Left ventricle myocardium superior (tissue), 1 donor: ENCODE measurements at regions not wholly inside any gene's neighbourhood (a gene's known extent, or its start where the extent isn't known, plus 50 kb on each side); places are given as distances from the start of the nearest gene placed in this dataset.

Experiments used
- ATAC-seq: fragments of 200-7000 bp; cut with Tn5 transposase; one replicate; pipeline ENCODE4 v1.9.1; 2020; ENCODE audit warnings: mild to moderate bottlenecking, moderate library complexity
- DNase-seq: peaks from one replicate; pipeline ENCODE4 v3.0.0-alpha.2; 2020
- intact Hi-C: fragments of 100-400 bp; cut with micrococcal nuclease; formaldehyde crosslinking; loops from one replicate; pipeline ENCODE4 v1.11.0; 2022
- donor health status: DM: no; HTN: yes; CAD: no; lungs with severe emphysema.

- ATAC-seq = peak; percentile 64
- intact Hi-C loops = no loop called here
- DNase-seq = no peak
Observed at GRCh38 chr6:163720005-163720404, 305.5 kb downstream of the QKI start.

- intact Hi-C loops = no loop called here
- DNase-seq (no peak), ATAC-seq (no peak)
Observed at GRCh38 chr6:163719028-163719742, 304.7 kb downstream of the QKI start.

- DNase-seq = no peak
- intact Hi-C loops = no loop called here
- no peak for ATAC-seq
Observed at GRCh38 chr6:163718537-163718936, 304.0 kb downstream of the QKI start.

- DNase-seq (no peak), ATAC-seq (no peak)
- intact Hi-C loops = no loop called here
Observed at GRCh38 chr6:163717106-163717764, 302.7 kb downstream of the QKI start.

- no peak for ATAC-seq
- intact Hi-C loops = no loop called here
- DNase-seq = no peak
Observed at GRCh38 chr6:163716690-163717089, 302.2 kb downstream of the QKI start.

GRCh38 chr6:163715846-163716245, 301.3 kb downstream of the QKI start:
- ATAC-seq = no peak
- intact Hi-C loops = no loop called here
- no peak for DNase-seq

- intact Hi-C loops = no loop called here
- ATAC-seq (no peak), DNase-seq (no peak)
Observed at GRCh38 chr6:163714179-163714578, 299.7 kb downstream of the QKI start.

- ATAC-seq = no peak
- no peak for DNase-seq
- intact Hi-C loops = no loop called here
Observed at GRCh38 chr6:163712981-163713380, 298.5 kb downstream of the QKI start.

GRCh38 chr6:163712566-163712961, 298.0 kb downstream of the QKI start:
- ATAC-seq (peak; percentile 2), DNase-seq (no peak)
- intact Hi-C loops = no loop called here

GRCh38 chr6:163711615-163712565, 297.4 kb downstream of the QKI start:
- intact Hi-C loops = no loop called here
- ATAC-seq (peak; percentile 81), DNase-seq (peak; percentile 90)

- peak; percentile 59 for ATAC-seq
- intact Hi-C loops = no loop called here
- DNase-seq = peak; percentile 52
Observed at GRCh38 chr6:163710532-163711470, 296.3 kb downstream of the QKI start.

GRCh38 chr6:163709693-163710092, 295.2 kb downstream of the QKI start:
- intact Hi-C loops = no loop called here
- DNase-seq (peak; percentile 50), ATAC-seq (peak; percentile 24)

GRCh38 chr6:163709255-163709654, 294.7 kb downstream of the QKI start:
- no peak for DNase-seq
- intact Hi-C loops = no loop called here
- no peak for ATAC-seq

GRCh38 chr6:163708466-163708865, 293.9 kb downstream of the QKI start:
- DNase-seq (peak; percentile 52), ATAC-seq (no peak)
- intact Hi-C loops = no loop called here

- ATAC-seq (no peak), DNase-seq (no peak)
- intact Hi-C loops = no loop called here
Observed at GRCh38 chr6:163707387-163708355, 293.2 kb downstream of the QKI start.

GRCh38 chr6:163706500-163707087, 292.1 kb downstream of the QKI start:
- ATAC-seq (no peak), DNase-seq (no peak)
- intact Hi-C loops = no loop called here

- ATAC-seq = no peak
- intact Hi-C loops = no loop called here
- DNase-seq = no peak
Observed at GRCh38 chr6:163705923-163706322, 291.4 kb downstream of the QKI start.
